ENCODE measurements at regions not wholly inside any gene's neighbourhood (a gene's known extent, or its start where the extent isn't known, plus 50 kb on each side); places are given as distances from the start of the nearest gene placed in this dataset.

- Histone ChIP-seq H3K9me3 (replicated peaks; ENCODE audit: control insufficient read depth, insufficient read depth, low read depth, low read length) (no peaks in the 10 kb centered on the region), H3K4me3 (no peak overlapping the region), H4K20me1 (replicated peaks; ENCODE audit: control insufficient read depth, insufficient read depth, low read length) (no peaks in the 10 kb centered on the region), H3K79me2 (ENCODE audit: control insufficient read depth, insufficient read depth, low read length) (no peaks in the 10 kb centered on the region), H3K4me2 (ENCODE audit: insufficient read depth, low read length) (no peak overlapping the region), H3K36me3 (ENCODE audit: control insufficient read depth, insufficient read depth, low read length) (no peaks in the 10 kb centered on the region), H3K9me1 (ENCODE audit: control insufficient read depth, insufficient read depth, low read length) (no peaks in the 10 kb centered on the region), H3K27me3 (ENCODE audit: control insufficient read depth in 2 of 2, insufficient read depth in 2 of 2, low read length in 2 of 2) (peaks cover 6 to 8% of the 10 kb centered on the region in 2 experiments; a peak in 4 of 5 replicates), H3K9ac (ENCODE audit: insufficient read depth in 1 of 2, low read depth in 2 of 2, low read length in 2 of 2) (no peak overlapping the region), H3K4me1 (replicated peaks in 1 of 2; ENCODE audit: control insufficient read depth in 2 of 2, insufficient read depth in 2 of 2, low read length in 2 of 2) (no peaks in the 10 kb centered on the region), H2AFZ (ENCODE audit: low read depth, low read length) (no peak overlapping the region), H3K27ac (ENCODE audit: extremely low read depth, low read depth, low read length) (no peak overlapping the region)
- no peak for DNase-seq (ENCODE audit: extremely low read depth in 1 of 4, low spot score in 3 of 4)
- ChIA-PET POLR2A (no interaction called here), CTCF (ENCODE audit: low intra/inter-chr PET ratio) (no interaction called here)
- FAIRE-seq: no peak
- in situ Hi-C loops (cut with MboI) (no loop called here), intact Hi-C loops (cut with micrococcal nuclease) (no loop called here)
- TF ChIP-seq HCFC1 (IDR thresholded peaks at IDR 0.05; ENCODE audit: low read depth, low read length) (no peak), MYBL2 (IDR thresholded peaks at IDR 0.05; ENCODE audit: low read depth) (no peak), MYBL2 (CRISPR knock-in tag; IDR thresholded peaks at IDR 0.05; ENCODE audit: borderline replicate concordance) (no peak), NFATC3 (IDR thresholded peaks at IDR 0.05) (no peak), SMARCC2 (IDR thresholded peaks at IDR 0.05; ENCODE audit: low read depth) (no peak), IRF9 (tag; IDR thresholded peaks at IDR 0.05) (no peak), STAT6 (CRISPR knock-in tag; IDR thresholded peaks at IDR 0.05) (no peak), CHD4 (IDR thresholded peaks at IDR 0.05; ENCODE audit: insufficient read depth, insufficient replicate concordance, low read depth, low read length, poor library complexity, severe bottlenecking) (no peak), TCF15 (CRISPR knock-in tag; IDR thresholded peaks at IDR 0.05) (no peak), ARNT (IDR thresholded peaks at IDR 0.05) (no peak), ZNF133 (CRISPR knock-in tag; IDR thresholded peaks at IDR 0.05) (no peak), MYC (IDR thresholded peaks at IDR 0.05; ENCODE audit: low read depth, low read length) (no peak), MYC (CRISPR knock-in tag; IDR thresholded peaks at IDR 0.05; ENCODE audit: borderline replicate concordance, low read depth) (no peak), RBM14 (IDR thresholded peaks at IDR 0.05; ENCODE audit: borderline replicate concordance, insufficient read depth, low read depth, low read length) (no peak), HMG20B (CRISPR knock-in tag; IDR thresholded peaks at IDR 0.05) (no peak), MAFK (IDR thresholded peaks at IDR 0.05; ENCODE audit: low read length) (no peak), ZNF184 (CRISPR knock-in tag; IDR thresholded peaks at IDR 0.05) (no peak), MED1 (CRISPR knock-in tag; IDR thresholded peaks at IDR 0.05; ENCODE audit: borderline replicate concordance) (no peak)
- no TSS peak for BruUV-seq (replicated peaks)
- 0% methylated on average over 14 of the region's 15 CpGs for WGBS (ENCODE audit: insufficient coverage, low coverage, missing lambda C conversion rate)
- no peak for ATAC-seq
These were observed 309.8 kb downstream of the VPS13C start for GRCh38 chr15:61750271-61751084.

Measured in K562 (cell line).